HG03025 (cell line): ENCODE measurements at regions not wholly inside any gene's neighbourhood (a gene's known extent, or its start where the extent isn't known, plus 50 kb on each side); places are given as distances from the start of the nearest gene placed in this dataset.

Experiments used
- ATAC-seq: cut with Tn5 transposase; IDR thresholded peaks from one replicate; pipeline ENCODE4 v1.9.1; 2021; ENCODE audit warnings: mild to moderate bottlenecking, moderate library complexity; ENCODE audit not compliant: unreplicated experiment, low FRiP score

- no peak for ATAC-seq
These were observed 398.4 kb downstream of the METTL4 start for GRCh38 chr18:2172881-2173280.

GRCh38 chr18:2173486-2173885, 397.8 kb downstream of the METTL4 start:
- ATAC-seq, result no peak

- ATAC-seq, result no peak
These were observed 393.3 kb downstream of the METTL4 start for GRCh38 chr18:2178036-2178435.

- no peak for ATAC-seq
These were observed 391.7 kb downstream of the METTL4 start for GRCh38 chr18:2179498-2180183.

GRCh38 chr18:2180586-2180985, 390.7 kb downstream of the METTL4 start:
- no peak for ATAC-seq

- ATAC-seq, result no peak
These were observed 387.9 kb downstream of the METTL4 start for GRCh38 chr18:2183432-2183831.

- no peak for ATAC-seq
These were observed 384.3 kb downstream of the METTL4 start for GRCh38 chr18:2186967-2187366.

GRCh38 chr18:2188258-2188657, 383.0 kb downstream of the METTL4 start:
- no peak for ATAC-seq

GRCh38 chr18:2191180-2191790, 380.0 kb downstream of the METTL4 start:
- ATAC-seq, result no peak

- no peak for ATAC-seq
These were observed 378.7 kb downstream of the METTL4 start for GRCh38 chr18:2192562-2192961.

- ATAC-seq, result no peak
These were observed 373.4 kb downstream of the METTL4 start for GRCh38 chr18:2197946-2198345.

GRCh38 chr18:2199060-2199459, 372.2 kb downstream of the METTL4 start:
- no peak for ATAC-seq

- ATAC-seq, result no peak
These were observed 370.2 kb downstream of the METTL4 start for GRCh38 chr18:2201036-2201600.

- no peak for ATAC-seq
These were observed 366.6 kb downstream of the METTL4 start for GRCh38 chr18:2204736-2205135.

- ATAC-seq, result no peak
These were observed 364.0 kb downstream of the METTL4 start for GRCh38 chr18:2207294-2207693.

- ATAC-seq, result no peak
These were observed 358.6 kb downstream of the METTL4 start for GRCh38 chr18:2212598-2213205.

GRCh38 chr18:2213905-2214304, 357.4 kb downstream of the METTL4 start:
- ATAC-seq, result no peak

- ATAC-seq, result no peak
These were observed 353.9 kb downstream of the METTL4 start for GRCh38 chr18:2217356-2217755.

- no peak for ATAC-seq
These were observed 353.2 kb downstream of the METTL4 start for GRCh38 chr18:2218101-2218500.

- ATAC-seq, result no peak
These were observed 351.6 kb downstream of the METTL4 start for GRCh38 chr18:2219706-2220105.

GRCh38 chr18:2222270-2223185, 348.8 kb downstream of the METTL4 start:
- ATAC-seq, result no peak
